Tibial nerve (tissue), 4 donors: ENCODE measurements at regions not wholly inside any gene's neighbourhood (a gene's known extent, or its start where the extent isn't known, plus 50 kb on each side); places are given as distances from the start of the nearest gene placed in this dataset.

Experiments used
- DNase-seq, 2 donors: peaks; one replicate each; pipeline ENCODE4 v3.0.0-alpha.2; 2019; ENCODE audit warnings: low spot score in 2 of 2
- H3K27ac ChIP-seq, 4 donors: fragments of 200-600 bp; sonication (generic) in 3 of 4; one replicate each; pipeline ENCODE4 v1.5.1; 2017 to 2019; ENCODE audit warnings: mild to moderate bottlenecking in 1 of 4
- H3K27me3 ChIP-seq, 2 donors: fragments of 200-600 bp; sonication (generic) in 1 of 2; one replicate each; pipeline versions ENCODE4 v1.5.1 to v1.6.0; 2017 to 2019
- H3K36me3 ChIP-seq, 3 donors: fragments of 200-600 bp; sonication (generic); one replicate each; pipeline ENCODE4 v1.5.1; 2018 to 2019
- H3K4me1 ChIP-seq, 4 donors: fragments of 200-600 bp; sonication (generic) in 3 of 4; one replicate each; pipeline ENCODE4 v1.5.1; 2017 to 2019
- H3K4me3 ChIP-seq, 4 donors: fragments of 200-600 bp; sonication (generic) in 3 of 4; one replicate each; pipeline ENCODE4 v1.5.1; 2017 to 2019; ENCODE audit warnings: mild to moderate bottlenecking in 1 of 4, moderate library complexity in 1 of 4
- H3K9me3 ChIP-seq, 4 donors: fragments of 200-600 bp; sonication (generic) in 3 of 4; one replicate each; pipeline ENCODE4 v1.5.1; 2017 to 2019
- CTCF ChIP-seq, 5 experiments: fragments of 200-600 bp in 3 of 5; fragments of 450-650 bp in 2 of 5; sonication (generic) in 3 of 5; IDR thresholded peaks; one replicate each; pipeline ENCODE4 v1.5.1; 2016 to 2019; ENCODE audit warnings: antibody characterized with exemption in 5 of 5, mild to moderate bottlenecking in 3 of 5, moderate library complexity in 2 of 5
- EP300 ChIP-seq, 2 donors: sonication (generic); formaldehyde crosslinking; IDR thresholded peaks; one replicate each; pipeline ENCODE4 v1.6.1; 2017; ENCODE audit warnings: antibody characterized with exemption in 2 of 2, mild to moderate bottlenecking in 1 of 2
- POLR2A ChIP-seq, 2 donors: fragments of 450-650 bp; IDR thresholded peaks; one replicate each; pipeline ENCODE4 v1.6.1; 2017; ENCODE audit warnings: antibody characterized with exemption in 2 of 2, mild to moderate bottlenecking in 2 of 2, moderate library complexity in 2 of 2
- WGBS, 2 donors: methylation state at CpG; one replicate each; pipeline ENCODE4 v1.1.5; 2018; 5-methylcytosine and 5-hydroxymethylcytosine counted together

GRCh38 chr5:106545325-106545724, 1125.4 kb downstream of the EFNA5 start:
- Histone ChIP-seq H3K4me1 (no peaks in the 10 kb centered on the region), H3K9me3 (peaks cover 0 to 32% (median 2%) of the 10 kb centered on the region in 4 donors), H3K4me3 (no peak overlapping the region), H3K27me3 (no peaks in the 10 kb centered on the region), H3K27ac (no peak overlapping the region), H3K36me3 (no peaks in the 10 kb centered on the region)
- no peak for DNase-seq
- no peak for TF ChIP-seq POLR2A (IDR thresholded peaks at IDR 0.05)
- no peak for TF ChIP-seq EP300 (IDR thresholded peaks at IDR 0.05)
- TF ChIP-seq CTCF (IDR thresholded peaks at IDR 0.05), result no peak
- 64 to 89% methylated on average over 2 of the region's 2 CpGs for WGBS, 2 donors

GRCh38 chr5:106543330-106543729, 1127.4 kb downstream of the EFNA5 start:
- DNase-seq, result no peak
- Histone ChIP-seq H3K27me3 (no peaks in the 10 kb centered on the region), H3K4me3 (no peak overlapping the region), H3K27ac (no peak overlapping the region), H3K4me1 (no peaks in the 10 kb centered on the region), H3K9me3 (peaks cover 0 to 33% (median 2%) of the 10 kb centered on the region in 4 donors), H3K36me3 (no peaks in the 10 kb centered on the region)
- WGBS, 2 donors, result 80 to 88% methylated on average over 1 of the region's 1 CpG
- TF ChIP-seq POLR2A (IDR thresholded peaks at IDR 0.05) (no peak), CTCF (IDR thresholded peaks at IDR 0.05) (no peak), EP300 (IDR thresholded peaks at IDR 0.05) (no peak)

GRCh38 chr5:106530150-106530549, 1140.6 kb downstream of the EFNA5 start:
- TF ChIP-seq POLR2A (IDR thresholded peaks at IDR 0.05) (no peak), CTCF (IDR thresholded peaks at IDR 0.05) (no peak), EP300 (IDR thresholded peaks at IDR 0.05) (no peak)
- no peaks in the 10 kb centered on the region for H3K27me3 ChIP-seq
- no peak for DNase-seq

GRCh38 chr5:106525438-106525837, 1145.3 kb downstream of the EFNA5 start:
- 95% methylated on average over 3 of the region's 3 CpGs for WGBS, 2 donors
- Histone ChIP-seq H3K4me3 (no peak overlapping the region), H3K36me3 (no peaks in the 10 kb centered on the region), H3K27ac (no peak overlapping the region), H3K4me1 (no peaks in the 10 kb centered on the region), H3K27me3 (no peaks in the 10 kb centered on the region), H3K9me3 (no peaks in the 10 kb centered on the region)
- DNase-seq, result no peak
- TF ChIP-seq POLR2A (IDR thresholded peaks at IDR 0.05) (no peak), CTCF (IDR thresholded peaks at IDR 0.05) (no peak), EP300 (IDR thresholded peaks at IDR 0.05) (no peak)

More at GRCh38 chr5:106530150-106530549, 1140.6 kb downstream of the EFNA5 start:
- no peak overlapping the region for H3K27ac ChIP-seq
- no peak overlapping the region for H3K4me3 ChIP-seq
- no peaks in the 10 kb centered on the region for H3K4me1 ChIP-seq
- no peaks in the 10 kb centered on the region for H3K36me3 ChIP-seq
- H3K9me3 ChIP-seq, result no peaks in the 10 kb centered on the region

- Histone ChIP-seq H3K9me3 (no peaks in the 10 kb centered on the region), H3K4me3 (no peak overlapping the region), H3K4me1 (no peaks in the 10 kb centered on the region), H3K27me3 (no peaks in the 10 kb centered on the region), H3K27ac (no peak overlapping the region), H3K36me3 (no peaks in the 10 kb centered on the region)
- DNase-seq, result no peak
- TF ChIP-seq EP300 (IDR thresholded peaks at IDR 0.05) (no peak), POLR2A (IDR thresholded peaks at IDR 0.05) (no peak), CTCF (IDR thresholded peaks at IDR 0.05) (no peak)
Measured at GRCh38 chr5:106523852-106524251, 1146.9 kb downstream of the EFNA5 start.
